GM19397 (cell line): ENCODE measurements at regions not wholly inside any gene's neighbourhood (a gene's known extent, or its start where the extent isn't known, plus 50 kb on each side); places are given as distances from the start of the nearest gene placed in this dataset.
"Not testable (repeated sequence)": the region's sequence is repeated elsewhere in the genome, so short reads cannot be mapped to it uniquely, and the experiment has no call there.

Source experiments
- ATAC-seq: cut with Tn5 transposase; IDR thresholded peaks from one replicate; pipeline ENCODE4 v1.9.1; 2021; ENCODE audit warnings: mild to moderate bottlenecking, moderate library complexity; ENCODE audit not compliant: unreplicated experiment

DNA sequence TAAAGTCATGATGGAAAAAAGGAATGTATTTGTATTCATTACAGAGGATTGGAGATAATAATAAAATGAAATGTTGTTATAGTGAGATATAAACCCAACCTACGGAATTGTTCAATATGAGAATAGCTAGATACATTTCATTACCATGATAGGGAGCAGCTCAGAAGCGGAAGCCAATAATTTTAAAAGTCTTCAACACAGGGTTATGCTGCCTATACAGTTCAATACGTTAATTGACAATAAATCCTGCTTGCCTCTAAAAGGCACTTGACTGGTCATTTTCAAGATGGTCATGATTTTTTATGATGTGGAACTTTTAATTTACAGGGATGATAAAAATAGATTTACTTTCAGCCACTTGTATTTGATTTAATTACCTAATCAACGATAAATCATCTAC, 506.8 kb downstream of the TMEM114 start:
- ATAC-seq: no peak

DNA sequence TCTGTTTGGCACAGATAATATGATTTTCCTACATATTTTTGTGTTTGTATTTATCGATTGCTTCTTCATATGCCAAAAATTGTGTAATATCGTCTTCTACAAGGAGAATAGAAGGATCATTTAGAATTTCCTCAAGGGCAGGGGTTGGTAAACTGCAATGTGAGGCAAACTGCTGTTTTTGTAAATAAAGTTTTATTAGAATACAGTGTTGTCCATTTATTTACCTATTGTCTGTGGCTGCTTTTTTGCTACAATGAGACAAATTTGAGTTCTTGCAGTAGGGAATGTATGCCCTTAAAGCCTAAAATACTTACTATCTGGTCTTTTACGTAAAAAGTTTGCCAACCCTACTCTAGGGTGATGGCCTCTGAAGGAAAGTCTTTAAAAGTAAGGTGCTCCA, 509.5 kb downstream of the TMEM114 start:
- no peak for ATAC-seq

GRCh38 chr16:8075271-8075670, 515.0 kb downstream of the TMEM114 start:
- ATAC-seq: no peak

DNA sequence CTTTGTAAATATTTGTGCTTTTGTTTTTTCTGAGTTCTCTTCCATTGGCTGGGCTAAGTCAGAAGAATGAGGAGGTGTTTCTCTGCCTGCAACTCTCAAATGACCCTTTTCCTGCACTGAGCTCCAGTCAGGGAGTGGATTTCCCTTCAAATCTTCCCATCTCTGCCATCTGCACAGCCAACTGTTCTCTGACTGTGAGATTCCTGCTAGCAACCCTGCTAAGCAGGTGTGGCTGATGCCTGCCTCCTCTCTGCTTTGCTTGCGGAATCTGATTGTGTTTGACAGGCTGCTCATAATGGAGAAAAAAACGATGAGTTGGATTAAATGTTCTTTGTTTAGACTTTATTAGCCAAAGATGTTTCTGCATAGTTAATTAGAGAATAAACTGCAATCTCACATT, 519.8 kb downstream of the TMEM114 start:
- no peak for ATAC-seq

- ATAC-seq: not testable (repeated sequence)
Observed at GRCh38 chr16:8068225-8068624, 522.1 kb downstream of the TMEM114 start.

GRCh38 chr16:8063159-8063558, 527.2 kb downstream of the TMEM114 start:
- ATAC-seq: no peak

- ATAC-seq: no peak
Observed at GRCh38 chr16:8062677-8063076, 527.6 kb downstream of the TMEM114 start.

DNA sequence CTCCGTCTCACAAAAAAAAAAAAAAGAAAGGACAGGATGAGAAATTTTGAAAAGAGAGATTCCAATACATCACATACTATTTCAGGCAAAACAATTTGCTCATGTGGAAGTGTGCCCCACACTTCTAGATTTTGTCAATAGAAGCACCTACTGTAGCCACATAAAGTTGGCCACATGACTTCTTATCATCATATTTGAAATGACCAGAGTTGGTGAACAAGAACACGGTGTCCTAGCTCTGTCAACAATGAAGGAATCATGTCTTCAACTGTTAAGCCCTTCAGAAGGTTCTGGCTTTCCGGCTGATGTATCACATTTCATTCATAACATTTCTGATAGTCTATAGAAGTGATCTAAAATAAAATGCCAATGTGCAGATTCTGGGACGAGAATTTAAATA, 534.5 kb downstream of the TMEM114 start:
- no peak for ATAC-seq

GRCh38 chr16:8053437-8053836, 536.9 kb downstream of the TMEM114 start:
- ATAC-seq: no peak

DNA sequence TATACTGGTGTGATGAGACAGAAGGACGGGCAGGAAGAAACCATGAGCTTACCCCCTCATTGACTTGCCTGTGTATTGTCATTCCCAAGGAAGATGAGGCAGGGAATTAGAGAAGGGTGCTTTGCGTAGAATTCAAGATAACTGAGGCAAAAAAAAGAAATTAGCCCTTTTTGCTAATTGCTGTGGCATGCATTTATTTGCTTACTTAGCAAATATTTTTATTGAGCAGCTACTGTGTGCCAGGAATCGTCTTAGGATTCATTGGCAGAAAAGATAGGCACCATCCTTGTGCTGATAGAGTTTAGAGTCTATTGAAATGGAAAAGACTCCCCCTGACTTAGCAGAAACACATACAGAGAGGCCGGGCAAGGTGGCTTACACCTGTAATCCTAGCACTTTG, 541.9 kb downstream of the TMEM114 start:
- no peak for ATAC-seq

DNA sequence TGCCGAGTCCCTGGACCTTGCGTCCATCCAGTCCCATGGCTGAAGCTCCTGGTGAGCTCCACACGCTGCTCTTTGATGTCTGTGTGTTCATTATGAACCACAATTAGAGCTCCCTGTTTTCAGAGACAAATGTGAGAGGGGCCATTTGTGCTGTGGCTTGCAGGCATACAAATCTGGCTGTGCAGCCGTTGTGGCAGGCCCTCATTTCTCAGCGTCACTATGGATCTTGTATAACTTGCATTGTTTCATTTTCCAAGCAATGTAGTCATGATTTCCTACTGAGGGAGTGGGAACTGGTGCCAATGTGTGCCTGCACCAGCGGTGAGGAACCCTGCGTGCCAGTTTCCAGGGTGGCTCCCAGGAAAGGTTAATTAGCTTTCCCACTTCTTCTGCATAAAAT, 542.6 kb downstream of the TMEM114 start:
- ATAC-seq: no peak

DNA sequence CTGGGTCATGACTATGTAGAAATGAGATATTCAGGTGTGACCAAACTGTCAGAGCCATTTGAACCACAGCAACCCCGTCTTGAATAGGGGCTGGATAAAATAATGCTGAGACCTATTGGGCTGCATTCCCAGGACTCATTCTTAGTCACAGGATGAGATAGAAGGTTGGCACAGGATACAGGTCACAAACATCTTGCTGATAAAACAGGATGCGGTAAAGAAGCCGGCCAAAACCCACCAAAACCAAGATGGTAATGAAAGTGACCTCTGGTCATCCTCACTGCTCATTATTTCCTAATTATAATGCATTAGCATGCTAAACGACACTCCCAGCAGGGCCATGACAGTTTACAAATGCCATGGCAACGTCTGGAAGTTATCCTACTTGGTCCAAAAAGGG, 545.5 kb downstream of the TMEM114 start:
- ATAC-seq: no peak

- ATAC-seq: no peak
Observed at GRCh38 chr16:8032406-8032805, 557.9 kb downstream of the TMEM114 start.

GRCh38 chr16:8030004-8030403, 560.3 kb downstream of the TMEM114 start:
- not testable (repeated sequence) for ATAC-seq

DNA sequence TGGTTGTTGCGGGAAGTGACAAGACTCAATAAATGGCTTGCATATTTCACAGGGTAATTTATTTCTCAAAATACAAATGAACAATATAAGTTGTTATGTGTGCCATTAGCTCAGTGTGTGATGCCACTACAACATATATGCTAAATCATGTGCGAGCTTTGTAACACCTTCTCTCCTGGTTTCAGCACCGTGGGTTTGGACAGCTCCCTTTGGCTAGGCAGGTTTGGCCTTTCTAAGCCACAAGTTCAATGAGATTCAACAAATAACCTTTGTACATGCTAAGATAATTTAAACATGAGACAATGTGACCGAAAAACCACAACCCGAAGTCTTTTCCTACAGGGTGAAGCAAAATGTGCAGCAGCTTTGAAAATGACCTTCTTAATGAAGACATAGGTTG, 563.9 kb downstream of the TMEM114 start:
- no peak for ATAC-seq

GRCh38 chr16:8023326-8023725, 567.0 kb downstream of the TMEM114 start:
- ATAC-seq: no peak

GRCh38 chr16:8005096-8005860, 585.0 kb downstream of the TMEM114 start:
- no peak for ATAC-seq

DNA sequence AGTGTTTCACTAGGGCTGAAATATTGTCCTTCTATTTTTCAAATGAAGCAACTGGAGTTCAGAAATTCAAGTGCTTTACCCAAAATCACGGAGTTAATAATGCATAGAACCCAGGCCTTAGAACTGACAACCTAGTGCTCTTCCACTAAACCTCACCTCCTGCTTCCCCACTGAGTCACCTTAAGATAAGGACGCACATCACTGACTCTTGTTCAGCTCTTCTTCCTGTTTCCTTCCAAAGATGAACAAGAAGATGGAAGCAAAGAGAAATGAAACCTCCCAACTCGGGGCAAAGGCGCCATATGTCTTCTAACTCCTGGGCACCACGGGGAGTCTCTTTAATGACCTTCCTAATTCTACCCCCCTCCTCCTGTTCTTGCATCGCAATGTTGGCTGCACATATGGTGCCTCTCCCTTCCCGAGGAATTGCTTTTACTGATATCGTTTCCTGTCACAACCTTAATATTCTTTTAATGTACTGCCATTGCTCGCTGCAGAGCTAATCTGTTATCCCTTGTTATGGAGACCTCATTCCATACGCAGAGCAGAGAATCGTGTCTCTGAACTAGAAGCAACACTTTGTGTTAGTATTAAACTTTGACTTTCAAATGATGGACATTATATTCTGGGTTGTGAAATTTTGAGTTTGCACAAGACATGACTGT, 591.4 kb downstream of the TMEM114 start:
- ATAC-seq: no peak

DNA sequence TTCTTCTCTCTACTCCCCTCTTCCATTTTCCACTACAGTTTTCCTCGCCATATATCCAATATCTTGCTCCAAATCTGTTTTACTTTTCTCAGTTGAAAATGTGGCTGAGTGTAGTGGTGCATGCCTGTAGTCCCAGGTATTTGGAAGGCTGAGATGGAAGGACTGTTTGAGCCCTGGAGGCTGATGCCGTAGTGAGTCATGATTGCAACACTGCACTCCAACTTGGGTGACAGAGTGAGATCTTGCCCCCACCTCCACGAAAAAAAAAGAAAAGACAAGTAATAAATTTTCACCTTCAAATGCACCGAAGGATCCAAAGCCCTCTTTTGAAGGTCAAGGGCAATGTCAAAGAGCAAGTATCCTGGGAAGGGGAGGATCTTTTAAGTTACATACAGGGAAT, 592.3 kb downstream of the TMEM114 start:
- no peak for ATAC-seq

DNA sequence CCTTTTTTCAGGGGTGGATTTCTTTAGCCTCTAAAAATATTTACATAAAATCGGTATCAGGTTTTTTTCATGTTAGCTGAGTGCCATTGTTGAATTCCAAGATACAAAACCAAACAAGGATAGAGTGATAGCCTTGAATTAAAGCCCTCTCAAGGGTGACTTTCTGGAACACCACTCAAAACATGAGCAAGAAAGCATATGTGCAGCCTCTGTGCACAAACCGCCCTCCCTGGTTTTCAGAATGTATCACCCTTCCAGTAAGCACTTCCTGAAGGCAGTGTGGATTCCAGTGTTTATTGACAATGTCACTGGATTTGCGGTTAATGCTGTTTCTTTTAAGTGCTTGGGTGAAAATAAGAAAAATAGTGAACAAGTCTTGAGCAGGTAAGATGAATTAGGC, 597.7 kb downstream of the TMEM114 start:
- ATAC-seq: no peak

DNA sequence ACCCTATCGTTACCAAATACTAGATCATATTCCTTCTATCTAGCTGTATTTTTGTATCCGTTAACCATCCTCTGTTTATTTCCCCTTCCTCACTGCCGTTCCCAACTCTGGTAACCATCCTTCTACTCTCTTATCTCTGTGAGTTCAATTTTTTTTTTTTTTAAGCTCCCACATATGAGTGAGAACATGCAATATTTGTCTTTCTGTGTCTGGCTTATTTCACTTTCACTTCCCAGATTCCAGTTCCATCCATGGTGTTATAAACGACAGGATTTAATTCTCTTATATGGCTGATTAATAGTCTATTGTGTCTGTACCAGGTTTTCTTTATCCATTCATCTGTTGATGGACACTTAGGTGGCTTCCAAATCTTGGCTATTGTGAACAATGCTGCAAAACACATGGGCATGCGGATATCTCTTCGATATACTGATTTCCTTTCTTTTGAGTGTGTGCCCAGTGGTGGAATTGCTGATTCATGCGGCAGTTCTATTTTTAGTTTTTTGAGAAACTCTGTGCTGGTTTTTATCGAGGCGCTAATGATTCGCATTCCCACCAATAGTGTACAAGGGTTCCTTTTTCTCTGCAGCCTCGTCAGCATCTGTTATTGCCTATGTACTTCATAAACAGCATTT, 599.6 kb downstream of the TMEM114 start:
- no peak for ATAC-seq

DNA sequence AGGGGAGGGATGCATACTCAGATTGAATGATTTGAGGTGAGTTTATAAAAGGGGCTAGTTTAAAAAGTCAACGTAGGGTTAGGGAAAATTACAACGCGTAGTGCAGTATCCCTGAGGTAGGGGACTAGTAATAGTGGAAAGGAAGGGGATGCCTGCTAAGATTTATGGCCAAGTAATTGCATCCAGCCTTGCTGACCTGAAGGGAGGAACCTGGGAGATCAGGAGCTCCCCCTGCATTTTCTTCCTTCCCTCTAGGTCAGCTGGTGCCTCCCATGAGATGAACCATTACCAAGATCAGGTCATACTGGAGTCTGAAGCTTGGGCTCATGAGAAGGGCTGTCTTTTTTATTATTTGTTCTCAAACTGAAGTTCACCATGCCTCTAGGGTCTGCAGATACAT, 606.6 kb downstream of the TMEM114 start:
- ATAC-seq: no peak
